ENCODE measurements at regions not wholly inside any gene's neighbourhood (a gene's known extent, or its start where the extent isn't known, plus 50 kb on each side); places are given as distances from the start of the nearest gene placed in this dataset.
"Not testable (repeated sequence)": the region's sequence is repeated elsewhere in the genome, so short reads cannot be mapped to it uniquely, and the experiment has no call there.

GRCh38 chr4:111136438-111136837, 513.6 kb upstream of the PITX2 start:
- DNase-seq = no peak

DNA sequence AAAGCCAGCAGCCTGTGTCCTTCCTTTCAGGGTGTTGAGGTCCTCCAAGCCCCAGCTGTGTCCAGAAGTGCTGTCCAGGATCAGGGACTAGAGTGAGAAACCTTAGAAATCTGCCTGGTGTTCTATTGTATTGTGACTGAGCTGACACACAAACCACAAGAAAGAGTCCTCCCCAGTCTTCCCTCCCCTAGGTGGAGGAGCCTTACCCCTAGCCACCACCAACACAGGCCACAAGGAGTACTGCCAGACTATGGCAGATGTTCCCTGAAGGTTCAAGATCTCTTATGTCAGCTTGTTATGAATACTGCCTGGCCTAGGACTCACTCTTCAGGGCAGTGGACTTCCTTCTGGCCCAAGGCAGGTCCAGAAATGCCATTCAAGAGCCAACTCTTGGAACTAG, 514.1 kb upstream of the PITX2 start:
- DNase-seq = no peak

GRCh38 chr4:111143510-111143909, 520.6 kb upstream of the PITX2 start:
- no peak for DNase-seq

GRCh38 chr4:111154934-111155333, 532.1 kb upstream of the PITX2 start:
- DNase-seq = no peak

- not testable (repeated sequence) for DNase-seq
Measured at GRCh38 chr4:111164556-111164955, 541.7 kb upstream of the PITX2 start.

GRCh38 chr4:111174331-111174730, 551.5 kb upstream of the PITX2 start:
- DNase-seq = no peak

- DNase-seq = no peak
Measured at GRCh38 chr4:111178231-111178630, 555.4 kb upstream of the PITX2 start.

GRCh38 chr4:111187108-111187507, 564.2 kb upstream of the PITX2 start:
- no peak for DNase-seq

DNA sequence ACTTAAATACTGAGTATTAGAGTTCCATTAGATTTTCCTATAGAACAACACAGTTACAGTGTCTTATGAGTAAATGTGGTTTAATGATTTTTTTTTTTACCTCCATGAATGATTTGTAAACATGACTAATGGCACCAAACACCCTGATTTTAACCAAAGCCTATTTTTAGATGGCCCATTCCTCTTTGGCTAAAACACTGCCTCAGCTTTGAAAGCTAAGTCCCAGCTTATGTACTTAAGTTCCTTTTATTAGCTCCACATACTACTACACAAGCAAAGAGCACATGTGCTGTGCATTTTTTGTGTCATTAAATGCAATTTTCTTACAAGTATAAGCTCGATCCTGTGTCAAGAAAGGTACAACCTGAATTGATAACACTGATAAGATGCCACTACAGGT, 575.6 kb upstream of the PITX2 start:
- no peak for DNase-seq

DNA sequence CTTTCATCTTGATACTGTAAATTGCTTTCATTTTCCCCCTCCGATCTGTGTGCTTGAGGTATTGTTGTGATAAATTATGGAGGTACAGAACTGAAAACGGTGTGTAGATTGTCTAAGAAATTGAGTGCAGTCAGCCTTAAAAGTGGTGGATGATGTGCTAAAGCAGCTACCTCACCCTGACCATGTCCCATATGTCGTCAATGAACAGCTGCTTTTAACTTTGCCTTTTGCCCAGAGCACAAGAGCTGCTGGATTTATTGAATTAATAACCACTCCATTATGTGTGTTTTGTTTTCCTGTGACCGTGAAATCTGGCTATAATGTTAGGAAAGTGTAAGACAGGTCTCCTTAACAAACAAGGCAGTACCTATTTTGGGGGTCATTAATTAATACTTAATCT, 581.9 kb upstream of the PITX2 start:
- no peak for DNase-seq

DNA sequence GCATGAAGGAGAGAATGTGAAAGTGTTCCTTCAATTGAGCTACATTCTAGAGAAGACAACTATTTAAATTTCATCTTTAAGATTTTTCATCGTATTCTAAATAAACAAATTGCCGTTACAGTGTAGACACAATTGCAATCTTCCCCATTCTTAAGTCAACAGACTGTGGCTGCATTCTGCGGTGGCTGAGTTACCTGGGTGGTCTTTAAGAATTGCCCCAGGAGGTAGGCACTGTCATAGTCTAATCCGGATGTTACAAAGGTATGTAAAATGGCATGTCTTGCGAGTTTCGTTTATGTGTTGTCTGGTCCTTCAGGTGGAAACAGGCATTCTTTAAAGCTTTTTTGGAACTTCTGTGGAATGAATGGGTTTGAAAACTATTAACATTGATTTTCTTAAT, 586.1 kb upstream of the PITX2 start:
- no peak for DNase-seq

GRCh38 chr4:111209706-111210105, 586.8 kb upstream of the PITX2 start:
- DNase-seq = no peak

DNA sequence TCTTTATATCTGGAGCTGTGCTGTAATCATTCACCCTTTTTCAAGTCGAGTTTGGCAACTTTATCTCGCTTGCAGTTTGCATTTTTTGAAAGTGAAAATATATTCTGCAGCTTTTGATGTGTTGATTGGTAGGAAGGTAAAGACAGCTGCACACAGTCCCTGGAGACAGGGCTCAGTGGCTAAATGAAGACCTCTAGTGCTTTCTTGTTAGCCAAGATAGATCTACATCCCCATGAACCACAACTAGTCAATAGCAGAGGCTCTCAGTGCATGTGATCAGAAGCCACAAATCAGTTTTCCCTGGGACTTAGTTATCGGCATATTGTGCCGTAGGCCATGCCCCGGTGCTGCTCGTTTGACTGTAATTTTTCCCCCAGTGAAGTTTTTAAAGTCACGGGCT, 587.7 kb upstream of the PITX2 start:
- DNase-seq = no peak

DNA sequence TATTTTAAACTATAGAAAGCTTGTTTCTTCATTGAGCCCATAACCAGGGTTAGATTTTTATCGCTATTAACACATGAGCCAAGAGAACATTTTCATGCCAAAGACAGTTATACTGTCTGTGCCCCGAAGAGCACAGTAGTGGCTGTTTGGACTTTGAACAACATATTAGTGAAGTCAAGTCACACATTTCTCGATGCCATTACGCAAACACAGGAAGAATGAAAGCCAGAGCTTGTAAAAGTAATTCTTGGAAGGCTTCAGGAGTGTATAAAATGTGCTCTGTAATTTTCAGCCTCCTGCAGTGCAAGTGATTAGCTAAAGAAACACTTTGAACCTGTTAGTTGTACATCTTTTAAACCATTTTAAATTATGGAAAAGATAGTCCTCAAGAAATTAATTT, 590.7 kb upstream of the PITX2 start:
- no peak for DNase-seq

GRCh38 chr4:111214371-111214770, 591.5 kb upstream of the PITX2 start:
- DNase-seq = no peak

- no peak for DNase-seq
Measured at GRCh38 chr4:111215755-111216154, 592.9 kb upstream of the PITX2 start.

DNA sequence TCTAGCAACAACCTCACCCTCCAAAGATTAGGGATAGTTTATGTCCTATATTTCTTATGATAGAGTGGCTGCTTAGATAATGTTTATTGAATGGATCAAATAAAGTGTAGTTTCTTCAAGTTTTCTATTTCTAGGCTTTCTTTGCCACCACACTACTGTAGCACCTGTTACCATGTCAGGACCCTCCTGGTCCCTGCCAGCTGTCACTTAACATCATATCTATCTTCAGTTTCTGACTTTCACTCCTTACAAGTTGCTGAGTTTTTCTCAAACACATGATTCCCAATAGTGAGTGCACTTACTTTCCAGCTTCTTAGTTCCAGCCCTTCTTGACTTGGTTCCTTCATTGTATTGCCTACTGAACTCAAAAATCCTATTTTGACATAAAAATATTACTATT, 593.9 kb upstream of the PITX2 start:
- DNase-seq = no peak

GRCh38 chr4:111221371-111221770, 598.5 kb upstream of the PITX2 start:
- DNase-seq = no peak

GRCh38 chr4:111228396-111228795, 605.5 kb upstream of the PITX2 start:
- no peak for DNase-seq

DNA sequence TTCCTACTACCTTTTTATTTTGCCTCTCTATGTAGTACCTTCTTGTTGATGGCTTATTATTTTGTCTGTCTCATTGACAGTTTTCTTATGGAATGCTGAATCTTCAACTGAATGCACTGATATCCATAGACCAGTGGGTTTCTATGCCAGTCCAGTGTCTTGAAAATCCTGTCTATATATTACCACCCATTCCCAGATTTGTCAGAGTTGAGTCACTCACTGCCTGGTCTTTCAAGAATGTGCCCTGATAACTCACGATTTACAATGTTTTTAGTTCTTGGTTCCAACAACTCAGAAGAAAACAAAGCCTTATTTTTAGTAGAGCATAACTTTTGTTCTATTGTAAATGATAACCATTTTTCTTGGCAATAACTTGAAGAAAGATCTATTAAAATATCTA, 606.0 kb upstream of the PITX2 start:
- no peak for DNase-seq

GRCh38 chr4:111230265-111230664, 607.4 kb upstream of the PITX2 start:
- no peak for DNase-seq

DNA sequence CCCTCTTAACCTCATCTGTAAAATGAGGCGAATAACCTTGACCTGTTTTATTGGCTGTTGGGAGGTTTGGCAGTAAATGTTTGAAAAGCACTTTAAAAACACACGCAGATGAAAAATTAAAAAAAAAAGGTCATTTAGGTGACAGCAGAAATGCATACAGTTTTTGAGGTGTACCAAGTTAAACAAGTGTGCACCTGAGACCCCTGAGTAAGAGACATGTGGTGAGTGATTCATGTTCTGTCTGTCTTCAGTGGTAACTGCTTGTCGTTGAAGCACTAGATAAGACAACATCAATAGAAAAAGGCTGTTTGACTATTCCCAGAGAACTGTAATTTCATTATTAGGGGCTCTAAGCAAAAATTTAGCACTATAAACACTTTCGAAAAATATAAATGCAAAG, 608.4 kb upstream of the PITX2 start:
- DNase-seq = no peak

- DNase-seq = no peak
Measured at GRCh38 chr4:111234939-111235338, 612.1 kb upstream of the PITX2 start.

DNA sequence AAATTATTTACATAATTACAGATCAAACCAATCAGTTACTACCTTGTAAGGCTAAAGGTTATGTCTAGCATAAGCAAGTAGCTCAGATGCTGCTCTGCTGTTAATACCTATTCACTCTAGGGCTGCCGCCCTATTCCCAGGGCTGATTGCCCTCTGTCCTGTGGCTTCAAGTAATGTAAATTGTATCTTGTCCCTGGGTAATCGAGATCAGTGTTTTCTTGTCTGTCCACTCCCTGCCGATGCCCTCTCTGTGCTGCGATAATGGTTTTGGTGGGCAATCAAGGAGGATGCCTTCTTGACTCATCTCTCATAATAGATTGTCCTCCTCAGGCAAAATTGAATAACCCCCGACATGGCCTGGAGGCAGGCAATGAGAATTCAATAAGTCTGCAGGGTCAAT, 641.0 kb upstream of the PITX2 start:
- no peak for DNase-seq

- no peak for DNase-seq
Measured at GRCh38 chr4:111266937-111267336, 644.1 kb upstream of the PITX2 start.

All from muscle of arm (tissue), 1 donor.